IMR-90 (cell line): ENCODE measurements at regions not wholly inside any gene's neighbourhood (a gene's known extent, or its start where the extent isn't known, plus 50 kb on each side); places are given as distances from the start of the nearest gene placed in this dataset.

Experiments used
- CEBPB ChIP-seq: IDR thresholded peaks from 2 replicates; pipeline ENCODE4 v1.6.1; 2012; ENCODE audit warnings: low read depth, low read length, improper control_type of control experiment
- CHD1 ChIP-seq: IDR thresholded peaks from 2 replicates; pipeline ENCODE4 v1.6.1; 2012; ENCODE audit warnings: low read depth, low read length, improper control_type of control experiment
- CTCF ChIP-seq: conservative IDR thresholded peaks from 2 replicates; pipeline ENCODE4 v1.5.1; 2012; ENCODE audit warnings: mild to moderate bottlenecking, low read depth, low read length, improper control_type of control experiment
- ELK1 ChIP-seq: fragments of 150-350 bp; IDR thresholded peaks from 2 replicates; pipeline ENCODE4 v1.6.1; 2016; ENCODE audit warnings: low read depth, mild to moderate bottlenecking, low read length, moderate library complexity, borderline replicate concordance
- POLR2A ChIP-seq: IDR thresholded peaks from 2 replicates; pipeline ENCODE4 v1.6.1; 2012; ENCODE audit warnings: mild to moderate bottlenecking, low read depth, low read length
- RAD21 ChIP-seq: IDR thresholded peaks from 2 replicates; pipeline ENCODE4 v1.6.1; 2012; ENCODE audit warnings: low read length, improper control_type of control experiment
- RCOR1 ChIP-seq: IDR thresholded peaks from 2 replicates; pipeline ENCODE4 v1.6.1; 2012; ENCODE audit warnings: mild to moderate bottlenecking, low read length, improper control_type of control experiment; ENCODE audit not compliant: insufficient replicate concordance
- RFX5 ChIP-seq: IDR thresholded peaks from 2 replicates; pipeline ENCODE4 v1.8.0; 2012; ENCODE audit warnings: low read depth, mild to moderate bottlenecking, low read length, moderate library complexity
- SMC3 ChIP-seq: fragments of 150-350 bp; IDR thresholded peaks from 2 replicates; pipeline ENCODE4 v1.6.1; 2016; ENCODE audit warnings: low read depth, mild to moderate bottlenecking, antibody characterized with exemption, low read length, moderate library complexity
- USF2 ChIP-seq: fragments of 150-350 bp; IDR thresholded peaks from 2 replicates; pipeline ENCODE4 v1.6.1; 2017; ENCODE audit warnings: mild to moderate bottlenecking, antibody characterized with exemption, low read length, low read depth

- no peak for TF ChIP-seq RCOR1
- no peak for TF ChIP-seq CTCF
- no peak for TF ChIP-seq POLR2A
- TF ChIP-seq CEBPB: no peak
- TF ChIP-seq RAD21: no peak
- no peak for TF ChIP-seq SMC3
- no peak for TF ChIP-seq USF2
- no peak for TF ChIP-seq RFX5
- no peak for TF ChIP-seq ELK1
- no peak for TF ChIP-seq CHD1
Observed at GRCh38 chr15:31161951-31162350, 60.4 kb upstream of the TRPM1 start.
